ENCODE measurements at regions not wholly inside any gene's neighbourhood (a gene's known extent, or its start where the extent isn't known, plus 50 kb on each side); places are given as distances from the start of the nearest gene placed in this dataset.

- Mint-ChIP-seq H3K9me3 (no peaks in the 10 kb centered on the region), H3K4me3 (no peak overlapping the region), H3K27ac (no peak overlapping the region), H3K27me3 (ENCODE audit: insufficient read depth) (no peaks in the 10 kb centered on the region), H3K36me3 (ENCODE audit: low read depth) (no peaks in the 10 kb centered on the region), H3K4me1 (ENCODE audit: low read depth) (no peaks in the 10 kb centered on the region)
- TF ChIP-seq, protein P1, sequence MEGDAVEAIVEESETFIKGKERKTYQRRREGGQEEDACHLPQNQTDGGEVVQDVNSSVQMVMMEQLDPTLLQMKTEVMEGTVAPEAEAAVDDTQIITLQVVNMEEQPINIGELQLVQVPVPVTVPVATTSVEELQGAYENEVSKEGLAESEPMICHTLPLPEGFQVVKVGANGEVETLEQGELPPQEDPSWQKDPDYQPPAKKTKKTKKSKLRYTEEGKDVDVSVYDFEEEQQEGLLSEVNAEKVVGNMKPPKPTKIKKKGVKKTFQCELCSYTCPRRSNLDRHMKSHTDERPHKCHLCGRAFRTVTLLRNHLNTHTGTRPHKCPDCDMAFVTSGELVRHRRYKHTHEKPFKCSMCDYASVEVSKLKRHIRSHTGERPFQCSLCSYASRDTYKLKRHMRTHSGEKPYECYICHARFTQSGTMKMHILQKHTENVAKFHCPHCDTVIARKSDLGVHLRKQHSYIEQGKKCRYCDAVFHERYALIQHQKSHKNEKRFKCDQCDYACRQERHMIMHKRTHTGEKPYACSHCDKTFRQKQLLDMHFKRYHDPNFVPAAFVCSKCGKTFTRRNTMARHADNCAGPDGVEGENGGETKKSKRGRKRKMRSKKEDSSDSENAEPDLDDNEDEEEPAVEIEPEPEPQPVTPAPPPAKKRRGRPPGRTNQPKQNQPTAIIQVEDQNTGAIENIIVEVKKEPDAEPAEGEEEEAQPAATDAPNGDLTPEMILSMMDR (IDR thresholded peaks at IDR 0.05), result no peak
- DNase-seq, result no peak
These were observed 305.9 kb upstream of the TMCO5A start for GRCh38 chr15:37628507-37628906.

DNA sequence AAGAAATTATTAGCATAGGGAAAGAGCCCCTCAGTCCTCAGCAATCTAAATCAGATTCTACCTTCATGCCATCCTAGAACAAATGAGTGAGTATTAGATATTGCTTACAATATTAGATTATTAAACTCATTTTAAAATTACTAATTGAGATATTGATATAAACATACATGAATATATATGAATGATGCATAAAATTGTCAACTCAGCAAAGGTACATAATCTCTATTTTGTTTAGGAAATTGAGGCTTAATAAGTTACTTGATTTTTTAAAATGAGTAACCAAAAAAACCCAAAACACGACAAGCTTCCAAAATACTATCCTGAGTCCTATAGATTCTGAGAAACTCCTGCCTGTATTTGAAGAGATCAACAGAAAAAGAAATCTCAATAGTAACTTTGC lies 297.7 kb upstream of the TMCO5A start:
- Mint-ChIP-seq H3K9me3 (no peaks in the 10 kb centered on the region), H3K4me1 (ENCODE audit: low read depth) (no peaks in the 10 kb centered on the region), H3K36me3 (ENCODE audit: low read depth) (no peaks in the 10 kb centered on the region), H3K4me3 (no peak overlapping the region), H3K27me3 (ENCODE audit: insufficient read depth) (no peaks in the 10 kb centered on the region; the same call in 1 of the 2 replicates), H3K27ac (no peak overlapping the region)
- TF ChIP-seq, protein P1 (IDR thresholded peaks at IDR 0.05), result no peak
- no peak for DNase-seq

DNA sequence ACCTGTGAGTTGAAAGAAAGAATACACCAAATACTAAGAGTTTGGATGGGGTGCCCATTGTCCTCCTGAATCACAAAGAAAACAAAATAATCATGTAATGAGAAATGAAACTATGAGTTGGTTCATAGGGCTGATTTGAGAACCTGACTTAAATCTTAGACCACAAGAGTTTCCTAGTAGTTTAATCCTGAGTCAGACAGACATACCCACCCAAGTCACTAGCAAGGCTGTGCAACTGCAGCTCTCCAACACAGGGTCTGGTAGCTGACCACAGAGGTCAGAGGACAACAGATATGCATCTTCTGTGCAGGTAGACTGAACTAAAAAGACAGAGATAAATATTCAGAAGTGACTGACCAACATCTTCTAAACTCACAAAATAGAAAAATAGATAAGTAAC lies 296.3 kb upstream of the TMCO5A start:
- Mint-ChIP-seq H3K9me3 (no peaks in the 10 kb centered on the region), H3K27me3 (ENCODE audit: insufficient read depth) (no peaks in the 10 kb centered on the region; the same call in 1 of the 2 replicates), H3K4me1 (ENCODE audit: low read depth) (no peaks in the 10 kb centered on the region), H3K36me3 (ENCODE audit: low read depth) (no peaks in the 10 kb centered on the region), H3K4me3 (no peak overlapping the region), H3K27ac (no peak overlapping the region)
- TF ChIP-seq, protein P1 (IDR thresholded peaks at IDR 0.05), result no peak
- DNase-seq, result no peak

DNA sequence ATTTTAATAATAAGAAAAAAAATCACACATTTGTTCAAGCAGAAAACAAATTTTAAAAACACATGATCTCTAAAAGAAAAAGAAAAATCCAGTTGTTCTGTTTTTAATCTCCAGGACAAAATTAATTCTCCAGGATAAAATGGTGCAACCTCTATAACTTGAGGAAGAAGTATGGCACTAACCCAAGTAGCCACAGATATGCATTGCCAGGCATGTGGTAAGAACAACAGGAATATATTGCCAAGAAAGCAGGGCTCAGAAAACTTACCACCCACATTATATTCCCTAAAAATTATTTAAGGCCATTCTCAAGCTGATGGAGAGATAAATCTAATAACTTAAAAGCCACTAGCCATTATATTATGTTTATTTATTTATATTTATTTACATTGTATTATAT lies 295.7 kb upstream of the TMCO5A start:
- no peaks in the 10 kb centered on the region for H3K36me3 Mint-ChIP-seq (ENCODE audit: low read depth)
- H3K4me3 Mint-ChIP-seq, result no peak overlapping the region
- no peak overlapping the region for H3K27ac Mint-ChIP-seq
- TF ChIP-seq, protein P1 (IDR thresholded peaks at IDR 0.05), result no peak
- DNase-seq, result no peak
- H3K9me3 Mint-ChIP-seq, result no peaks in the 10 kb centered on the region
- H3K27me3 Mint-ChIP-seq (ENCODE audit: insufficient read depth), result no peaks in the 10 kb centered on the region; the same call in 1 of the 2 replicates
- H3K4me1 Mint-ChIP-seq (ENCODE audit: low read depth), result no peaks in the 10 kb centered on the region

DNA sequence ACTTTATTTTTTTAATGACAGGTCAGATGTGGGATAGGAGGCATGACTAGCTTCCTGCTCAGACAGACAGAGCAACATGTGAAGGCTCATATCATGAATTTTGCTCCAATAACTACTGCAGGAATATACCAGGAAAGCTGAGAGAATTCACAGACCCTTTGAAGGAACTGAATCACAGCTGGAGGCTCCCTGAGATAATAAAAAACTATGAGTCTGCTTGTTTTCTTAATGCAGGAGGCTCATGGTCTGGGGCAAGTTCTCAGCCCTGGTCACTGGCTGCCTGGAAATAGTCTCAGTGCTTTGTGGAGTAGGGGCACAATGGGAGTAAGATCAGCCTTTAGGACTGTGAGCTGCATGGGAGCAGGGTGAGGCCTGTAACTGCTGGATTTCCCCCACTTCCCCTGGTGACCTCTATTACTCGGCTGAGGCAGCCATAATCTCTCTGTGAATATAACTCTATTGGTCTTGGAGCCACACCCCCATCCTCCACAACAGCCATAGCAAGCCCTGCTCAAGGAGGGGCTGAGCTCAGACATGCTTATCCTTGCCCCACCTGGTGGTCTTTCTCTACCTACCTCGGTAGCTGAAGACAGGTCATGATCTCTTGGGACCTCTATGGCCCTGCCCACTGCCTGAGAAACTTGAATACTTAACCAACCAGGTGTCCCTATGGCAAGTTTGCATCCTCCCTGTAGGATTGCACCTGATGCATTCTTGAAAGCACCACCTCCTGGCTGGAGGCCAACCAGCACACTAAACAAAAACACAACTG lies 281.6 kb upstream of the TMCO5A start:
- TF ChIP-seq, protein P1 (IDR thresholded peaks at IDR 0.05), result no peak
- Mint-ChIP-seq H3K4me1 (ENCODE audit: low read depth) (no peaks in the 10 kb centered on the region), H3K9me3 (peaks cover 11% of the 10 kb centered on the region; the same call in 1 of the 2 replicates), H3K27ac (no peak overlapping the region), H3K36me3 (ENCODE audit: low read depth) (no peaks in the 10 kb centered on the region), H3K27me3 (ENCODE audit: insufficient read depth) (no peaks in the 10 kb centered on the region), H3K4me3 (no peak overlapping the region)
- DNase-seq, result no peak

Measured in HFFc6 (cell line).